ENCODE measurements at regions not wholly inside any gene's neighbourhood (a gene's known extent, or its start where the extent isn't known, plus 50 kb on each side); places are given as distances from the start of the nearest gene placed in this dataset.

DNA sequence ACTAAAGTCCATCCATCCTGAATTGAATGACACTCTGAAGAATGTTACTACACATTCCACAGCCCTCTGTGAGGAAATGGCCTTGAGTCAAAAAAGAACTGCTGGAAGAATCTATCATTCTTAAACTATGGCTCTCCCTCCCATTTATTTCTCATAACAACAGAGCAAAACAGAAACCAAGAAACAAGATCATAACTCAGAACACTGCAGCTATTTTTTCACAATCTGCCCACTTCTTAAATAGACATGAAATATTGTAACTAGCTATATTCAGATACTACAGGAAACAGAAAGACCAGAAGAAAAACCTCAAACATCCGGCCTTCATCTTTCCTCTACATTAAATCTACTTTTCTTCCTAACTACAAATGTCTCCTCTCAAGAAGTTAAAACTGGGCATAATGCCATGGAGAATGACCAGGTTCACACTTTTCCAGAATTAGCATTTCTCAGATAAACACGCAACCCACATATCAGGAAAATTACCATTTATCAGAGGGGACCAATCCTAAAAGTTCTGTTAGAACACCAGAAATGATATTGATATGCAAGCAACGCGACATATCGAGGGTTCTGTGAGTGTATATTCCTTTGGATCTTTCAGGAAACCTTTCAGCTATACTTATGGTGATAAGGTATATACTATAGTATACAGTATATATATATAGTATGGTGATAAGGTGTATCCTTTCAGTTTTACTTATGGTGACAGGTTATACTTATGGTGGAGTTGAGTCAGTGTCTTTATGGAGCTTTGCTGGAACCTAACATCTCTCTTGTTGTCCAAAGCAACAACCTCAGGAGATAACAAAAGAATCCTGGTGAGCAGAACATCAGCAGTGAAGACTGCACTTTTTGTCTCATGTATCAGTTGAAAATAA, 60.4 kb upstream of the IRF2 start:
- TF ChIP-seq EGR1 (IDR thresholded peaks at IDR 0.05; ENCODE audit: borderline replicate concordance, low read depth, low read length) (no peak), TAF7 (optimal IDR thresholded peaks at IDR 0.05; ENCODE audit: borderline replicate concordance, low read depth, low read length) (no peak), MAFK (IDR thresholded peaks at IDR 0.05; ENCODE audit: low read depth, low read length) (no peak), GTF2F1 (IDR thresholded peaks at IDR 0.05; ENCODE audit: borderline replicate concordance, low read depth, low read length) (no peak), TEAD4 (IDR thresholded peaks at IDR 0.05; ENCODE audit: low read depth, low read length) (no peak)
- TF ChIP-seq, protein P1, sequence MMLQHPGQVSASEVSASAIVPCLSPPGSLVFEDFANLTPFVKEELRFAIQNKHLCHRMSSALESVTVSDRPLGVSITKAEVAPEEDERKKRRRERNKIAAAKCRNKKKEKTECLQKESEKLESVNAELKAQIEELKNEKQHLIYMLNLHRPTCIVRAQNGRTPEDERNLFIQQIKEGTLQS (IDR thresholded peaks at IDR 0.05; ENCODE audit: insufficient read depth, low read depth, low read length): no peak
- no peaks in the 10 kb centered on the region for H3K36me3 ChIP-seq (ENCODE audit: control insufficient read depth in 2 of 4, insufficient read depth in 4 of 4, low read length in 3 of 4)
- no peak overlapping the region for H4K91ac ChIP-seq (replicated peaks; ENCODE audit: insufficient read length, low read length)
- H3K4me2 ChIP-seq (ENCODE audit: insufficient read depth in 1 of 2, low read depth in 2 of 2, low read length in 2 of 2): no peak overlapping the region
- no peak overlapping the region for H4K5ac ChIP-seq (ENCODE audit: insufficient read length, low read depth, low read length)
- H2BK5ac ChIP-seq (ENCODE audit: low read depth, low read length): no peak overlapping the region
- no peak overlapping the region for H2BK12ac ChIP-seq (ENCODE audit: low read depth, low read length)
- no peaks in the 10 kb centered on the region for H3K79me1 ChIP-seq (ENCODE audit: low read depth, low read length)
- H3K18ac ChIP-seq (ENCODE audit: extremely low read depth, low read length): no peak overlapping the region
- no peak overlapping the region for H3K4ac ChIP-seq (replicated peaks; ENCODE audit: insufficient read length, low read depth, low read length)
- H3K27me3 ChIP-seq (replicated peaks in 1 of 4; ENCODE audit: control insufficient read depth in 3 of 4, extremely low read depth in 1 of 4, insufficient read depth in 3 of 4, low read length in 3 of 4): no peaks in the 10 kb centered on the region
- no peak overlapping the region for H2AK5ac ChIP-seq (ENCODE audit: low read depth, low read length)
- H2BK15ac ChIP-seq (ENCODE audit: low read length): no peak overlapping the region
- H4K8ac ChIP-seq (ENCODE audit: extremely low read depth, insufficient read depth, low read length): no peak overlapping the region
- H3K27ac ChIP-seq (ENCODE audit: low read depth, low read length): no peak overlapping the region
- no peak overlapping the region for H2AFZ ChIP-seq (ENCODE audit: low read length)
- no peak overlapping the region for H2BK120ac ChIP-seq (replicated peaks; ENCODE audit: low read depth, low read length)
- no peak overlapping the region for H3K56ac ChIP-seq (replicated peaks; ENCODE audit: insufficient read length, low read depth, low read length)
- FAIRE-seq (no peak), DNase-seq (ENCODE audit: low read depth in 1 of 2, low spot score in 2 of 2) (no peak)
- H3K4me3 ChIP-seq (ENCODE audit: extremely low read depth in 1 of 4, insufficient read depth in 2 of 4, low read depth in 3 of 4, low read length in 4 of 4): no peak overlapping the region
- H4K20me1 ChIP-seq (replicated peaks in 1 of 2; ENCODE audit: control insufficient read depth in 1 of 2, insufficient read depth in 2 of 2, low read length in 2 of 2): no peaks in the 10 kb centered on the region
- H3K9ac ChIP-seq (replicated peaks in 1 of 4; ENCODE audit: extremely low read depth in 1 of 4, low read depth in 3 of 4, low read length in 3 of 4): no peak overlapping the region
- no peak overlapping the region for H3K14ac ChIP-seq (ENCODE audit: insufficient read length)
- H3K9me3 ChIP-seq (ENCODE audit: insufficient read depth in 2 of 2, low read depth in 1 of 2, low read length in 1 of 2): no peaks in the 10 kb centered on the region; a peak in 1 of 4 replicates
- 89% methylated on average over 5 of the region's 5 CpGs; no CpG with 5 or more reads in 1 of the 2 experiments for WGBS, 2 experiments (ENCODE audit: extremely low coverage in 1 of 2, insufficient coverage in 1 of 2, insufficient read length in 1 of 2, insufficient replicate concordance in 2 of 2, low coverage in 1 of 2, low lambda C conversion rate in 2 of 2, missing lambda C conversion rate in 1 of 2)
- H3K4me1 ChIP-seq (replicated peaks in 1 of 4; ENCODE audit: control insufficient read depth in 3 of 4, insufficient read depth in 4 of 4, low read length in 3 of 4): peaks cover 0 to 6% (median 3%) of the 10 kb centered on the region in 4 experiments; a peak in 5 of 7 replicates
- CTCF ChIA-PET (ENCODE audit: partially characterized antibody): no interaction called here
- H2BK20ac ChIP-seq (ENCODE audit: low read length): no peak overlapping the region
- no peaks in the 10 kb centered on the region for H3K23me2 ChIP-seq (ENCODE audit: low read depth, low read length)
- H3K23ac ChIP-seq (ENCODE audit: insufficient read length): no peak overlapping the region
- no peaks in the 10 kb centered on the region for H3K79me2 ChIP-seq (ENCODE audit: control insufficient read depth in 1 of 2, insufficient read depth in 2 of 2, low read length in 2 of 2)
- POLR2A ChIA-PET (ENCODE audit: partially characterized antibody): interaction anchor here (1.4 kb wide), 1 partner anchor 199 kb away, joined by 3 read pairs; the partner anchor contains the start of gene CENPU
